ENCODE measurements at regions not wholly inside any gene's neighbourhood (a gene's known extent, or its start where the extent isn't known, plus 50 kb on each side); places are given as distances from the start of the nearest gene placed in this dataset.
A peak's percentile ranks its signal among the peaks of the same experiment; 100 is the strongest.

DNA sequence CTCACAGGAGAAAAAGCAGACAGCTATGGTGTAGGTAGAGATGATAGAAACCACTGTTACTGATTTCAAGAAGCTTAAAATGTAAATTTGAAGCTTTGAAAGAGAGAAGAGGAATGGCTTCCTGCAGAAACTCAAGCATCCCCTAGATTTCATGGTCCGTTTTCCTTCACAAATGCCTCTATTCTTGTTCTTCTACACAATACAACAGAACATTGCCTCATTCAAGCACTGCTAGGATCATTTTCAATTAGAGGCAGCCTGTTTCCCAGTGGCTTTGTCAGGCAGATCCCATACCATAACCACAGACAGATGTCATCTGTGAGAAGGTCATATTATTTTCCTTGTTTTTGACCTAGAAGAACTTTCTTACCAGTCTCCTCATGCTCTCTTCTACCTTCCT, 77.9 kb upstream of the SPRED1 start:
- H3K4me1 Mint-ChIP-seq: no peaks in the 10 kb centered on the region
- no peak overlapping the region for H3K27ac Mint-ChIP-seq
- no peaks in the 10 kb centered on the region for H3K27me3 Mint-ChIP-seq (ENCODE audit: low read depth)
- H3K36me3 Mint-ChIP-seq (ENCODE audit: low read depth): no peaks in the 10 kb centered on the region
- no peaks in the 10 kb centered on the region for H3K9me3 Mint-ChIP-seq
- TF ChIP-seq, protein P1, sequence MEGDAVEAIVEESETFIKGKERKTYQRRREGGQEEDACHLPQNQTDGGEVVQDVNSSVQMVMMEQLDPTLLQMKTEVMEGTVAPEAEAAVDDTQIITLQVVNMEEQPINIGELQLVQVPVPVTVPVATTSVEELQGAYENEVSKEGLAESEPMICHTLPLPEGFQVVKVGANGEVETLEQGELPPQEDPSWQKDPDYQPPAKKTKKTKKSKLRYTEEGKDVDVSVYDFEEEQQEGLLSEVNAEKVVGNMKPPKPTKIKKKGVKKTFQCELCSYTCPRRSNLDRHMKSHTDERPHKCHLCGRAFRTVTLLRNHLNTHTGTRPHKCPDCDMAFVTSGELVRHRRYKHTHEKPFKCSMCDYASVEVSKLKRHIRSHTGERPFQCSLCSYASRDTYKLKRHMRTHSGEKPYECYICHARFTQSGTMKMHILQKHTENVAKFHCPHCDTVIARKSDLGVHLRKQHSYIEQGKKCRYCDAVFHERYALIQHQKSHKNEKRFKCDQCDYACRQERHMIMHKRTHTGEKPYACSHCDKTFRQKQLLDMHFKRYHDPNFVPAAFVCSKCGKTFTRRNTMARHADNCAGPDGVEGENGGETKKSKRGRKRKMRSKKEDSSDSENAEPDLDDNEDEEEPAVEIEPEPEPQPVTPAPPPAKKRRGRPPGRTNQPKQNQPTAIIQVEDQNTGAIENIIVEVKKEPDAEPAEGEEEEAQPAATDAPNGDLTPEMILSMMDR (IDR thresholded peaks at IDR 0.05; ENCODE audit: unreplicated experiment in 3 of 3): no peak
- H3K4me3 Mint-ChIP-seq: no peak overlapping the region

GRCh38 chr15:38176155-38176554, 76.5 kb upstream of the SPRED1 start:
- TF ChIP-seq, protein P1 (IDR thresholded peaks at IDR 0.05; ENCODE audit: unreplicated experiment in 3 of 3): no peak
- Mint-ChIP-seq H3K4me1 (no peaks in the 10 kb centered on the region), H3K9me3 (no peaks in the 10 kb centered on the region), H3K36me3 (ENCODE audit: low read depth) (no peaks in the 10 kb centered on the region), H3K27ac (no peak overlapping the region), H3K27me3 (ENCODE audit: low read depth) (no peaks in the 10 kb centered on the region), H3K4me3 (no peak overlapping the region)

DNA sequence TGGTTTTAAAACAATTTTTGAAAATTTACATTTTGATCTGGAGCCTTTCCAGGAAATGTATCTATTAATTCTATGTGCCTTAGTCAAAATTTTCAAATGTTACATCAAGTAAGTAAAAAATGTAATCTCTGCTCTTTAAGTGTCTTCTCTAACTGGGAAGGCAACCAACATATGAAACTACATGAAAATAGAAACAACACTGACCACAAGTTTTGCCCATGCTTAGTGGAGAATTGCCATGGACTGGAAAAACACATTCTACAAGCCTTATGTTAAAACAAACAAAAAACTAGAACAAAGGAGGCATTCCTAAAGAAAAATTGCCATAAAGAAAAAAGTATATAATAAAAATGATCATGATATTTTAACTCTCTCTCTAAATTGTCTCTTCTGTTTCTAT, 75.9 kb upstream of the SPRED1 start:
- TF ChIP-seq, protein P1 (IDR thresholded peaks at IDR 0.05; ENCODE audit: unreplicated experiment in 3 of 3): no peak
- H3K4me1 Mint-ChIP-seq: no peaks in the 10 kb centered on the region
- no peaks in the 10 kb centered on the region for H3K36me3 Mint-ChIP-seq (ENCODE audit: low read depth)
- no peaks in the 10 kb centered on the region for H3K27me3 Mint-ChIP-seq (ENCODE audit: low read depth)
- H3K27ac Mint-ChIP-seq: no peak overlapping the region
- no peaks in the 10 kb centered on the region for H3K9me3 Mint-ChIP-seq
- no peak overlapping the region for H3K4me3 Mint-ChIP-seq

- TF ChIP-seq, protein P1 (IDR thresholded peaks at IDR 0.05; ENCODE audit: unreplicated experiment in 3 of 3): no peak
- H3K9me3 Mint-ChIP-seq: no peaks in the 10 kb centered on the region
Observed at GRCh38 chr15:38182900-38183299, 69.7 kb upstream of the SPRED1 start.

GRCh38 chr15:38186507-38186906, 66.1 kb upstream of the SPRED1 start:
- Mint-ChIP-seq H3K27ac (no peak overlapping the region), H3K4me3 (no peak overlapping the region), H3K36me3 (ENCODE audit: low read depth) (no peaks in the 10 kb centered on the region), H3K4me1 (peaks cover 4% of the 10 kb centered on the region), H3K9me3 (no peaks in the 10 kb centered on the region), H3K27me3 (ENCODE audit: low read depth) (no peaks in the 10 kb centered on the region)
- TF ChIP-seq, protein P1 (IDR thresholded peaks at IDR 0.05; ENCODE audit: unreplicated experiment in 3 of 3): no peak

More at GRCh38 chr15:38182900-38183299, 69.7 kb upstream of the SPRED1 start:
- H3K27ac Mint-ChIP-seq: no peak overlapping the region
- H3K4me3 Mint-ChIP-seq: no peak overlapping the region
- no peaks in the 10 kb centered on the region for H3K27me3 Mint-ChIP-seq (ENCODE audit: low read depth)
- H3K36me3 Mint-ChIP-seq (ENCODE audit: low read depth): no peaks in the 10 kb centered on the region
- H3K4me1 Mint-ChIP-seq: peaks cover 3% of the 10 kb centered on the region

GRCh38 chr15:38187630-38188313, 64.9 kb upstream of the SPRED1 start:
- H3K27me3 Mint-ChIP-seq (ENCODE audit: low read depth): no peaks in the 10 kb centered on the region
- H3K36me3 Mint-ChIP-seq (ENCODE audit: low read depth): no peaks in the 10 kb centered on the region
- TF ChIP-seq, protein P1 (IDR thresholded peaks at IDR 0.05; ENCODE audit: unreplicated experiment in 3 of 3): no peak
- no peak overlapping the region for H3K4me3 Mint-ChIP-seq
- H3K4me1 Mint-ChIP-seq: peaks cover 4% of the 10 kb centered on the region
- H3K27ac Mint-ChIP-seq: peak overlapping the region in 1 of 3 experiments; percentile 6
- no peaks in the 10 kb centered on the region for H3K9me3 Mint-ChIP-seq

Data from nephron (organoid).